ENCODE measurements at regions not wholly inside any gene's neighbourhood (a gene's known extent, or its start where the extent isn't known, plus 50 kb on each side); places are given as distances from the start of the nearest gene placed in this dataset.

DNA sequence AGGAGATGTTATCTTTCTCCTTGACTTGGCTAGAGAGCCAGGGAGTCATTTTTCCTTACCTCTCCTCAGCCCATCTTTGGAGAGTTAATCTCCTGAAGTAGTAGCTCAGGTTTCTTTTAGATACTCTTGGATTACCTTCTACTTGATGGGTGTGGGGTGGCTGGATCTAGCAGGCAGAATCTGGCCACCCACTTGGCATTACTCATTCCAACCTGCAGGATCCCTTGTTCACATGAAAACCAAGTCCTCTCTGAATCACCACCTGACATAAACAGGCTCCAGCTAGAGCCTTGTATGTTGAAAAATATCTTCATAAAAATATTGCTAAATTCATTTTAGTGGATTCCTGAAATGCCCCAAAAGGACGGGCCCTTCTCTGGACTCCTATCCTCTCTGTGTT is 250.6 kb upstream of the PLET1 start:
- TF ChIP-seq GATA1 (IDR thresholded peaks at IDR 0.05; ENCODE audit: low read depth, low read length) (no peak), POLR2A (IDR thresholded peaks at IDR 0.05; ENCODE audit: low read length) (no peak)
- DNase-seq = no peak

- no peak for TF ChIP-seq GATA1 (IDR thresholded peaks at IDR 0.05; ENCODE audit: low read depth, low read length)
- TF ChIP-seq POLR2A (IDR thresholded peaks at IDR 0.05; ENCODE audit: low read length) = no peak
- DNase-seq = no peak
These were observed 251.3 kb upstream of the PLET1 start for GRCh38 chr11:112511911-112512310.

- no peak for DNase-seq
- TF ChIP-seq POLR2A (IDR thresholded peaks at IDR 0.05; ENCODE audit: low read length) (no peak), GATA1 (IDR thresholded peaks at IDR 0.05; ENCODE audit: low read depth, low read length) (no peak)
These were observed 252.8 kb upstream of the PLET1 start for GRCh38 chr11:112513417-112513816.

GRCh38 chr11:112514011-112514740 is 253.5 kb upstream of the PLET1 start:
- DNase-seq = no peak
- TF ChIP-seq POLR2A (IDR thresholded peaks at IDR 0.05; ENCODE audit: low read length) = no peak

DNA sequence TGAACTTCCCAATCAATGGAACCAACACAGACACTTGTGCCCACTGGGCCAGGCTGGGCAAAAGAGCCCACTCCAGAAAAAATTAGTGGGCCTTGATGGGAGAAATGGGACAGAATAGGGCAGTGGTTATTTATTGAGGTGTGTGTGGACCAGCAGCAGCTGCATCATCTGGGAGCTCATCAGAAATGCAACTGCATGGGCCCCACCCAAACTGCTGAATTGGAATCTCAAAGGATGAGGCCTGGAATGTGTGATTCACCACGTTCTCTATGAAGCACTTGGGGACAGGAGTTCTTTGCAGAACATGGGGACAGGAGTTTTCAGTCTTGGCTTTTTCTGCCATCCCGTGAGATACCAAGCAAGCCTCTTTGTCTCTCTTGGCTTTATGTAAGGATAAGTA is 255.6 kb upstream of the PLET1 start:
- TF ChIP-seq GATA1 (IDR thresholded peaks at IDR 0.05; ENCODE audit: low read depth, low read length) (no peak), POLR2A (IDR thresholded peaks at IDR 0.05; ENCODE audit: low read length) (no peak)
- no peak for DNase-seq

DNA sequence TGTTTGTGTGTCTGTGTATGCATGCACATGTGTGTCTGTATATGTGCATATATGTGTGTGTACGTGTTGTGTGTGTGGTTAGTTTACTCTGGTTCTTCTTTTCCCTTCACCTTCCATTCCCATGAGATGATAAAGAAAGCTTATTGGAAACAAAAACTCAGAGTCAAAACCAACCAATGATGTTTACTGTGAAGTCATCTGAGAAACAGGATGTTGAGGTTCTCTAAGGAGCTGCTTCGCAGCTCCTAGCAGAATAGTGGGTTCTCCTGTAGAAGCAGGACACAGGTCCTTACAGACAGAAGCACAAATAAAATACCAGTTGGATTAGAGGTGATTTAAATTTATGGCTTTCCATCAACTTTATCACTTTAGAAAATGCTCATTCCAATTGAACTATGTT is 256.1 kb upstream of the PLET1 start:
- TF ChIP-seq POLR2A (IDR thresholded peaks at IDR 0.05; ENCODE audit: low read length) = no peak
- no peak for TF ChIP-seq GATA1 (IDR thresholded peaks at IDR 0.05; ENCODE audit: low read depth, low read length)
- DNase-seq = no peak

DNA sequence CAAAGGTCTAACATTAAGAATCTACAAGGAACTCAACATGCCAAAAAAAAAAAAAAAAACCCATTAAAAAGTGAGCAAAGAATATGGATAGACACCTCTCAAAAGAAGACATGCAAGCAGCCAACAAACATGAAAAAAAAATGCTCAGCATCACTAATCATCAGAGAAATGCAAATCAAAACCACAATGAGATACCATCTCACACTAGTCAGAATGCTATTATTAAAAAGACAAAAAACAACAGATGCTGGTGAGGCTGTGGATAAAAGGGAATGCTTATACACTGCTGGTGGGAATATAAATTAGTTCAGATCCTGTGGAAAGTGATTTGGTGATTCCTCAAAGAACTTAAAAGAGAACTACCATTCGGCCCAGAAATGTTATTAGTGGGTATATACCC is 257.7 kb upstream of the PLET1 start:
- DNase-seq = no peak
- TF ChIP-seq POLR2A (IDR thresholded peaks at IDR 0.05; ENCODE audit: low read length) (no peak), GATA1 (IDR thresholded peaks at IDR 0.05; ENCODE audit: low read depth, low read length) (no peak)

DNA sequence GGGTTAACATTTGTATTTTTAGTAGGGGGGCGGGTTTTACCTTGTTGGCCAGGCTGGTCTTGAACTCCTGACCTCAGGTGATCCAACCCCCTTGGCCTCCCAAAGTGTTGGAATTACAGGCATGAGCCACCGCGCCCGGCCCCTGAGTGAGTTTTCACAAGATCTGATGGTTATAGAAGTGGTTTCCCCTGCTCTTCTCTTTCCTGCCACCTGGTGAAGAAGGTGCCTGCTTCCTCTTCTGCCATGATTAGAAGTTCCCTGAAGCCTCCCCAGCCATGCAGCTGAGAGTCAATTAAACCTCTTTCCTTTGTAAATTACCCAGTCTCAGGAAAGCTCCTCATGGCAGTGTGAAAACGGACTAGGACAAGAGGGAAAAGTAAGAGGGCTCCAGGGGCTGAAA is 259.1 kb upstream of the PLET1 start:
- TF ChIP-seq POLR2A (IDR thresholded peaks at IDR 0.05; ENCODE audit: low read length) (no peak), GATA1 (IDR thresholded peaks at IDR 0.05; ENCODE audit: low read depth, low read length) (no peak)
- no peak for DNase-seq

GRCh38 chr11:112520354-112520753 is 259.7 kb upstream of the PLET1 start:
- TF ChIP-seq GATA1 (IDR thresholded peaks at IDR 0.05; ENCODE audit: low read depth, low read length) (no peak), POLR2A (IDR thresholded peaks at IDR 0.05; ENCODE audit: low read length) (no peak)
- no peak for DNase-seq

DNA sequence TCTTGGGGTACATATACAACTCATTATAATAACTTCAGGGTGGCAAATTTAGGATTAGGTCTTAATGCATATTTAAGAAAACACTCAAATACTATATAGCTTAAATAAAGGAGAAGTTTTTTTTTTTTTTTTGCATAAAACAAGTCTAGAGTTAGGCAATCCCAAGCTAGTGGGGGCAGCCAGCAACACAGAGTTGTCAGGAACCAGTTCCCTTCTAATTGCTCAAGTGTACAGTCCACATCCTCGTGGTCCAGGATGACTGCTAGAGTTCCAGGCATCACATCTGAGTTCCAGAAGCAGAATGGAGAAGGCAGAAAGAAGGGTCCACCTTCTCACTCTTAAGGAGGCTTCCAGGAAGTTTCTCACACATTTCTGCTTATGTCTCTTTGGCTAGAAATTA is 261.9 kb upstream of the PLET1 start:
- DNase-seq = no peak
- TF ChIP-seq POLR2A (IDR thresholded peaks at IDR 0.05; ENCODE audit: low read length) (no peak), GATA1 (IDR thresholded peaks at IDR 0.05; ENCODE audit: low read depth, low read length) (no peak)

GRCh38 chr11:112523031-112523430 is 262.4 kb upstream of the PLET1 start:
- TF ChIP-seq GATA1 (IDR thresholded peaks at IDR 0.05; ENCODE audit: low read depth, low read length) (no peak), POLR2A (IDR thresholded peaks at IDR 0.05; ENCODE audit: low read length) (no peak)
- DNase-seq = no peak

- DNase-seq = no peak
- TF ChIP-seq GATA1 (IDR thresholded peaks at IDR 0.05; ENCODE audit: low read depth, low read length) (no peak), POLR2A (IDR thresholded peaks at IDR 0.05; ENCODE audit: low read length) (no peak)
These were observed 262.8 kb upstream of the PLET1 start for GRCh38 chr11:112523477-112523876.

- DNase-seq = no peak
- no peak for TF ChIP-seq POLR2A (IDR thresholded peaks at IDR 0.05; ENCODE audit: low read length)
- TF ChIP-seq GATA1 (IDR thresholded peaks at IDR 0.05; ENCODE audit: low read depth, low read length) = no peak
These were observed 263.3 kb upstream of the PLET1 start for GRCh38 chr11:112523951-112524350.

GRCh38 chr11:112524798-112525197 is 264.1 kb upstream of the PLET1 start:
- TF ChIP-seq POLR2A (IDR thresholded peaks at IDR 0.05; ENCODE audit: low read length) (no peak), GATA1 (IDR thresholded peaks at IDR 0.05; ENCODE audit: low read depth, low read length) (no peak)
- no peak for DNase-seq

DNA sequence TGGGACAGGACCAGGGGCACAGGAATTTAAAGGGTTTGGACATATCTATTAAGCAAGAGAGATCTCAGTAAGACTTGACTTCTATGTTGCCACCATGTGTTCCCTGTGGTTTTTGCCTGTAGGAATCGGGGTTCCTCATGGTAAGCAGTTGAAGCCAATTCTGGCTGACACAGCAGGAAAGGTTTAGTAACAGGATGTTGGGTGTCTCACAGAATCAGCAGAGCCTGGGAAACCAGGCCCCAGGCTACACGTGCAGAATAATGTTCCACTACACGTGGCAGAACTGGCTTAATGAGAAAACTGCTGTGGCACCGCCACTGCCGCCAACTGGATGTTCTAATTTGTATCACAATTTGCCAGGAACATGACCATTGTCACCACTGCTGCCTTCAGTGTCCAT is 264.6 kb upstream of the PLET1 start:
- no peak for DNase-seq

More for the DNA sequence above, 264.6 kb upstream of the PLET1 start:
- TF ChIP-seq POLR2A (IDR thresholded peaks at IDR 0.05; ENCODE audit: low read length) (no peak), GATA1 (IDR thresholded peaks at IDR 0.05; ENCODE audit: low read depth, low read length) (no peak)

All from erythroblast (primary cell).